ENCODE measurements at regions not wholly inside any gene's neighbourhood (a gene's known extent, or its start where the extent isn't known, plus 50 kb on each side); places are given as distances from the start of the nearest gene placed in this dataset.

DNA sequence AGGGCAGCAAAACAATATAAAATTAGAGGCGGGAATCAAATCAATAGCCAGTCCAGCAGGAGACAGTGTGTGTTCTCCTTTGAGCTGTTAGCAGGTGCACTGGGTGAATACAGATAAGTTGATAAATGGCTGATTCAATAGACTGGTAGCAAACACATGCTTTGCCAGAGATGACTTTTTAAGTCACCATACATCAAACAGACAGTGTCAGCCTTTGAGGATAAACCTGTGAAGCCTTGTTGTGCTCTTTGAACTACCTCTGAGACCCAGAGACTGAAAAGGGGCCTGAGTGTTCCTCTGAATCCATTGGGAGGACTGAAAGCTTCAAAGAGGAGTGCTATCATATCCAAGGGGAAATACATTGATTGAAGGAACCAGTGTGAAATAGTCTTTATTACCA lies 301.9 kb downstream of the RASEF start:
- 92 to 100% methylated on average over 1 of the region's 1 CpG for WGBS, 2 experiments (ENCODE audit: insufficient coverage in 1 of 2, insufficient read length in 1 of 2)

DNA sequence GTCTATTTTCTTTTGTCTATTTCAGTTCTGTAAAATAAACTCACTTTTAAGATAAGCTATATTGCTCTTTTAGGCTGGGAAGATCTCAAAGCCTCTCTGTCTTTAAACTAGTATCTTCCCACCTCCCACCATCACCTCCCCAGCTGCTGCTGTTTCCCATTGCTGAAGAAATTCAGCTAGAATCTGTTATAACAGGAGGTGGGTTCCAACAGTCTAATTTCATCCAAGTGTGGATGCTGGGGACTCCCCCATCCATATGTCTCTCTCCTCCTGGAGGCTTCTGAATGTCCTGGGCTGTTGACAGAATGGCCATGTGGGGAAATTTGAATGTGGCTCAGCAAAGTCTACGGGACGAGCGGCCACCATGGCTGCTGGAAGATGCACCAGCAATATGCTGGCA lies 301.0 kb downstream of the RASEF start:
- no peaks in the 10 kb centered on the region for H3K4me1 Mint-ChIP-seq
- 96 to 100% methylated on average over 3 of the region's 3 CpGs for WGBS, 2 experiments (ENCODE audit: insufficient coverage in 1 of 2, insufficient read length in 1 of 2)
- Histone ChIP-seq H3K36me3 (ENCODE audit: control insufficient read depth, insufficient read depth, low read length) (no peaks in the 10 kb centered on the region), H3K27me3 (ENCODE audit: control insufficient read depth, insufficient read depth, low read length, poor library complexity, severe bottlenecking) (no peaks in the 10 kb centered on the region), H3K4me3 (ENCODE audit: low read length) (no peak overlapping the region), H3K9ac (ENCODE audit: extremely low read depth, low read length, poor library complexity, severe bottlenecking) (no peak overlapping the region), H3K4me1 (ENCODE audit: control insufficient read depth, insufficient read depth, low read length) (no peaks in the 10 kb centered on the region), H3K27ac (ENCODE audit: low read depth, low read length) (no peak overlapping the region), H3K9me3 (ENCODE audit: control insufficient read depth, low read length) (no peaks in the 10 kb centered on the region)
- H3K4me3 Mint-ChIP-seq = no peak overlapping the region
- no peaks in the 10 kb centered on the region for H3K27me3 Mint-ChIP-seq (ENCODE audit: insufficient read depth)
- no peak overlapping the region for H3K27ac Mint-ChIP-seq
- H3K9me3 Mint-ChIP-seq = peaks cover 15% of the 10 kb centered on the region
- TF ChIP-seq, protein P1, sequence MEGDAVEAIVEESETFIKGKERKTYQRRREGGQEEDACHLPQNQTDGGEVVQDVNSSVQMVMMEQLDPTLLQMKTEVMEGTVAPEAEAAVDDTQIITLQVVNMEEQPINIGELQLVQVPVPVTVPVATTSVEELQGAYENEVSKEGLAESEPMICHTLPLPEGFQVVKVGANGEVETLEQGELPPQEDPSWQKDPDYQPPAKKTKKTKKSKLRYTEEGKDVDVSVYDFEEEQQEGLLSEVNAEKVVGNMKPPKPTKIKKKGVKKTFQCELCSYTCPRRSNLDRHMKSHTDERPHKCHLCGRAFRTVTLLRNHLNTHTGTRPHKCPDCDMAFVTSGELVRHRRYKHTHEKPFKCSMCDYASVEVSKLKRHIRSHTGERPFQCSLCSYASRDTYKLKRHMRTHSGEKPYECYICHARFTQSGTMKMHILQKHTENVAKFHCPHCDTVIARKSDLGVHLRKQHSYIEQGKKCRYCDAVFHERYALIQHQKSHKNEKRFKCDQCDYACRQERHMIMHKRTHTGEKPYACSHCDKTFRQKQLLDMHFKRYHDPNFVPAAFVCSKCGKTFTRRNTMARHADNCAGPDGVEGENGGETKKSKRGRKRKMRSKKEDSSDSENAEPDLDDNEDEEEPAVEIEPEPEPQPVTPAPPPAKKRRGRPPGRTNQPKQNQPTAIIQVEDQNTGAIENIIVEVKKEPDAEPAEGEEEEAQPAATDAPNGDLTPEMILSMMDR (conservative IDR thresholded peaks at IDR 0.05) = no peak
- H3K36me3 Mint-ChIP-seq (ENCODE audit: low read depth) = peaks cover 29% of the 10 kb centered on the region
- DNase-seq = no peak

More for the DNA sequence above, 301.9 kb downstream of the RASEF start:
- Mint-ChIP-seq H3K27me3 (ENCODE audit: insufficient read depth) (no peaks in the 10 kb centered on the region), H3K36me3 (ENCODE audit: low read depth) (peaks cover 25% of the 10 kb centered on the region), H3K4me3 (no peak overlapping the region), H3K9me3 (peaks cover 15% of the 10 kb centered on the region), H3K4me1 (no peaks in the 10 kb centered on the region), H3K27ac (no peak overlapping the region)
- H3K9ac ChIP-seq (ENCODE audit: extremely low read depth, low read length, poor library complexity, severe bottlenecking) = no peak overlapping the region
- no peak overlapping the region for H3K27ac ChIP-seq (ENCODE audit: low read depth, low read length)
- no peak overlapping the region for H3K4me3 ChIP-seq (ENCODE audit: low read length)
- DNase-seq = no peak
- no peaks in the 10 kb centered on the region for H3K4me1 ChIP-seq (ENCODE audit: control insufficient read depth, insufficient read depth, low read length)
- no peaks in the 10 kb centered on the region for H3K9me3 ChIP-seq (ENCODE audit: control insufficient read depth, low read length)
- TF ChIP-seq, protein P1 (conservative IDR thresholded peaks at IDR 0.05) = no peak
- no peaks in the 10 kb centered on the region for H3K36me3 ChIP-seq (ENCODE audit: control insufficient read depth, insufficient read depth, low read length)
- no peaks in the 10 kb centered on the region for H3K27me3 ChIP-seq (ENCODE audit: control insufficient read depth, insufficient read depth, low read length, poor library complexity, severe bottlenecking)

DNA sequence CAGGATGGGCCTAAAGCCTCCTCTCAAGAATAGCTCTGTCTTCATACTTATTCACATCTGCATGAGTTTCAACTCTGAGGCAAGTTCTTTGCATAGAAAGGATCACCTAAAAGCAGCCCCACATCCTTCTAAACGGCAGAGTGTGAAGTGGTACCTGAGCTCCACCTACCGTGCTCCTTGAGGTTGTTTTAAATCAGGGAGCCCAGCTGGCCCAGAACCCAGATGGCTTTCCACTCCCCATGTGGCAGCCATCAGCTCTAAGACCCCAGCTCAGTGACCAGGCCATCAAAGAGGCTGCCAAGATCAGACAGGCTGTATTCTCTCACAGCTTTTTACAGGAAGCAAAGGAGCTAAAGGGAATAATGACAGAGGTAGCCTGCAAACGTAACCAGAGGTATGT lies 299.3 kb downstream of the RASEF start:
- H3K9me3 Mint-ChIP-seq = peaks cover 6% of the 10 kb centered on the region
- TF ChIP-seq, protein P1 (conservative IDR thresholded peaks at IDR 0.05) = peak; percentile 40
- H3K4me3 ChIP-seq (ENCODE audit: low read length) = no peak overlapping the region
- H3K27ac ChIP-seq (ENCODE audit: low read depth, low read length) = no peak overlapping the region
- H3K4me3 Mint-ChIP-seq = no peak overlapping the region
- DNase-seq = peak; percentile 50
- H3K4me1 Mint-ChIP-seq = no peaks in the 10 kb centered on the region
- no peaks in the 10 kb centered on the region for H3K9me3 ChIP-seq (ENCODE audit: control insufficient read depth, low read length)
- H3K27ac Mint-ChIP-seq = no peak overlapping the region
- H3K4me1 ChIP-seq (ENCODE audit: control insufficient read depth, insufficient read depth, low read length) = no peaks in the 10 kb centered on the region
- peaks cover 19% of the 10 kb centered on the region for H3K36me3 Mint-ChIP-seq (ENCODE audit: low read depth)
- 59 to 67% methylated on average over 2 to 3 of the region's 3 CpGs for WGBS, 2 experiments (ENCODE audit: insufficient coverage in 1 of 2, insufficient read length in 1 of 2)
- no peaks in the 10 kb centered on the region for H3K27me3 ChIP-seq (ENCODE audit: control insufficient read depth, insufficient read depth, low read length, poor library complexity, severe bottlenecking)
- H3K9ac ChIP-seq (ENCODE audit: extremely low read depth, low read length, poor library complexity, severe bottlenecking) = no peak overlapping the region
- H3K27me3 Mint-ChIP-seq (ENCODE audit: insufficient read depth) = no peaks in the 10 kb centered on the region
- H3K36me3 ChIP-seq (ENCODE audit: control insufficient read depth, insufficient read depth, low read length) = no peaks in the 10 kb centered on the region
